NOMO-1 (cell line): ENCODE measurements at regions not wholly inside any gene's neighbourhood (a gene's known extent, or its start where the extent isn't known, plus 50 kb on each side); places are given as distances from the start of the nearest gene placed in this dataset.

Experiments used
- DNase-seq, 2 experiments: peaks; one replicate each; lab custom pipeline; 2025; ENCODE audit not compliant: unreplicated experiment in 2 of 2; lab: John Stamatoyannopoulos, UW

DNA sequence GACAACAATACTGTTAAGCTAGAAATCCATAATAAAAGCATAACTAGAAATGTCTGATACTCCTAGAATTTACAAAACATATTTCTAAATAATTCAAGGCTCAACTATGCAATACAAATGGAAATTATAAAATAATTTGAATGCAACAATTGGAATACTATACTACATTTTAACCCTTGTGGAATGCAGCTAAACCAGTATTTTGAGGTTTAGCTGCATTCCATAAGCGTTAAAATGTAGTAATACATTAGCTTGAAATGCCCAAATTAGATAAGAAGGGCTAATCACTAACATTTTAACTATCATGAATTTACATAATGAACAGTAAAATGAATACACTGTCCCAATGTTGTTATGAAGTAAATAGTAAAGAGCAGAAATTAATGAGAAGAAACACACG is 617.2 kb upstream of the CHORDC1 start:
- no peak for DNase-seq

DNA sequence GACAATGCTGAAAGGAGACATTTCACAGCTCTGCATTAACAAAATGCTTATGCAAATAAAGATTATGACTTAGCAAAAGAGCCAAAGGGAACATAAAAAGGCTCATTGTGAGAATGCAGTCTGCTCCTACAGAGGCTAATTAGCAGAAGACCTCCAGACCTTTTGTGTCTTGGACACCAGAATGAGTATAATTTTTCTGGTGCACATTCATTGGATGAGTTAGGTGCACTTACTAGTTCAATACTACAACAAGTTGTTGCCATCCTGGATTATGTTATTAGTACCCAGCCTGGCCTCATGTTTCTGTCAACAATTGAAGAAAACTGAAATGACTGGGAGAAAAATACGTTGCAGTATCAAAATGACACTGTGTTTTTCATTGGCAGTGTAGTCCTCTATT is 613.2 kb upstream of the CHORDC1 start:
- DNase-seq, result no peak

DNA sequence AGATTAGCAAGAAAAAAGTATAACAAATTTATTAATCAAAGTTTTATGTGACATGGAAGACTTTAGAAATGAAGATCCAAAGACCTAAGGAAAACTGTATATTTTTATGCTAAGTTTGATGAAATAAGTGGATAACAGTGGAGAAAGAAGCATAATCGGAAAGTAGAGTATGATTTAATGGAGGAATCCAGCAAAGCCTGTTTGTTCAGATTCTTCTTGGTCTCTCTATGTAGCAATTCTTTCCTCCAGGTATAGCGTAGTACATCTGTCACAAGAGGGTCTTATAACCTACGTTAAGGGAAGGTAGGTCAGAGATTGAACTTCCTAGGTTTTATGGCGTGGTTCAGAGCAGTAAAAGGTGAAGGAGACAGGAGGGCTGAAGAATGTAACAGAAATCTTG is 600.6 kb upstream of the CHORDC1 start:
- no peak for DNase-seq

GRCh38 chr11:90822996-90823395 is 600.1 kb upstream of the CHORDC1 start:
- no peak for DNase-seq

DNA sequence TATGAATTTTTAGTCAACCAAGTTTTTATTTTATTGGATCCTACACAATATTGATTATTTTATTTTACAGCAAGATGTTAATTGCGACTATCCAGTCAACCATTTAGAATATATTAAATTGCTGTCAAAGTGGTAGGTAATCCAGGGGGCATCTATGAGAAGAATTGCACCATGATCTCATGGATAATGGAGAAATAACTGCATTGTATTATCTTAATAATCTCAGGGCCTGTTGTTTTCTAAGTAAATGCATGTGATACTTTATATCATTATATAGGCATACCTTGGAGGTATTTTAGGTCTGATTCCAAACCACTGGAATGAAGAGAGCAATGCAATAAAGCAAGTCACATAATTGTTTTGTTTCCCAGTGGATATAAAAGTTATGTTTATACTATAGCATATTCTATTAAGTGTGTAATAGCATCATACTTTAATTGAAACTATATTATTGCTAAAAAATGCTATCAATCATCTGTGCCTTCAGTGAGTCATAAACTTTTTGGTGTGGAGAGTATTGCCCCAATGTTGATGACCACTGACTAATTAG is 595.4 kb upstream of the CHORDC1 start:
- DNase-seq, result no peak

DNA sequence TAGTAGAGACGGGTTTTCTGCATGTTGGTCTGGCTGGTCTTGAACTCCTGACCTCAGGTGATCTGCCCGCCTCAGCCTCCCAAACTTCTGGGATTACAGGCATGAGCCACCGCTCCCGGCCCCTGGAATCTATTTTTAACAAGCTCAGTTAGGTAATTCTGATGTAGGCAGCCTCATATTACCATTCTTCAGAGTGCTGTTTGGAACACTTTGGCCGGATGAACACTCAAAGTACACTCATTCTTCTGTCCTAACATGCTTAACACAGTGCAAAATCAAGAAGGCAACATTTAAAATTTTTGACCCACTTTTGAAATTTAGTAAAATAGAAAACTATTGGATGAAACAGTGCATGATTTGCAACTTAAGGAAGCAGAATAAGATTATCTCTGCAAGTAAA is 586.7 kb upstream of the CHORDC1 start:
- DNase-seq, result no peak

DNA sequence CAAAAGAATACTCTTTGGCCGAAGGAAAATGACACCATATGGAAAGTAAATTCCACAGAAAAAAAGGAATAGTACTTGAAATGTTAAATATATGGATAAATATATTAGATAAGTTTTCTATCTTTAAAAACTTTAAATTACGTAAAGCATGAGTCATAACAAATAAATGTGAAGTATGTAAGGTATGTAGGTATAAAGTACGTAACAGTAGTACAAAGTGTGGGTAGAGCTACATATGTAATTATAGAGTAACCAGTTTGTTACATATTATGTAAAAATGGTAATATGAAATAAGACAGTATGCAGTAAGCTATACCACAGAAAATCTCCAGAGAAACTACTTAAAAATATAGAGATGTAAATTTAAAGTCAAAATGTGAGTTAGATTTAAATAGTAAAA is 582.3 kb upstream of the CHORDC1 start:
- DNase-seq, result no peak

- DNase-seq, result no peak
These were observed 581.0 kb upstream of the CHORDC1 start for GRCh38 chr11:90803831-90804230.

DNA sequence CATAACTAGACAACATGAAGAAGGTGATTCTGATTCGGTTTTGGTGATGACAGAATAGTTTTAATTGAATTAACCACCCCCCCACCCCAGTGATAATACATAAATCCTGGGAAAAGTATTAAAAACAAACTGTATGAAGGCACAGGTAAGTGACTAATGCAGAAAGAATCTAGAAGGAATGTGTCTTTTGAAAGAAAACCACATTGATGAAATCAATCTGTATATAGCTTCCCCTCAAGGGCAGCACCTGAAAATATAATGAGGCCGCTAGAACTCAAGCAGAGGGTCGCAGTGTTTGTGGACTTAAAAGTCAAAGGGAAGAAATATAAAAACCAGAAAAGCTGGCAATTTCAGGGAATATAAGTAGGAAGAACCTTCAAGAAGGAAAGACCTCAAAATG is 580.5 kb upstream of the CHORDC1 start:
- DNase-seq, result no peak

GRCh38 chr11:90798769-90799168 is 575.9 kb upstream of the CHORDC1 start:
- DNase-seq, result no peak

DNA sequence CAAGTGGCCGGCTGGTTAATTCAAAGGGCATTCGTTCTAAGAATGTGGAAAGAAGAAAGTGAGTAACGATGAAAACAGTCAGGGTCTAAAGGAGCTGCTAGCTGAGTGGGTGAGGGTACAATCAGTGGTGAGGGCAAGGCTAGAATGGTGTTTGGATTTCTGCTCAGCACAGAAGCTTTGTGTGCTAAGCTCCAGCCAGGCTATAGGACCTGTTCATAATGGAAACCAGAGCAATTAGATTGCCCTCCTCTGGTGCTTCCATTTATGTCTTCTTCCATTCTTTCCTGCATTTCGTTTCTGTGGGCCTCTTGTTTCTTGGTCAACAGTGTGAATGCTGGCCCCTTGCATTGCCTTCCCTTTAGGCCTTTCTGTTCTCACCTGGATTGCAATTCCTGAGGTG is 572.9 kb upstream of the CHORDC1 start:
- DNase-seq, result no peak

DNA sequence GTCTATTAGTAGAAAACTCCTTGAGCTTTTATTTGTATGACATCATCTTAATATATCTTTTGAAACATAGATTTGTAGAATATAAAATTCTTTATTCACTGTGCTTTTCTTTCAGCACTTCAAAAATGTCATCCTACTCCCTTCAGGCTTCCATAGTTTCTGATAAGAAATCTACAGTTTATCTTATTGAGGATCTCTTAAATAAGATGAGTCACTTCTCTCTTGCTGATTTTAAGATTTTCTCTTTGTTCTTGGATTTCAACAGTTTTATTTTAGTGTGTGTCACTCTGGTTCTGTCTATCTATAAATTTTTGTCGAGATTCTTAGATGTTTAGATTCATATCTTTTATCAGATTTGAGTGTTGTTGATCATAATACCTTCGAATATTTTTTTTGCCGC is 566.1 kb upstream of the CHORDC1 start:
- DNase-seq, result no peak

GRCh38 chr11:90784241-90784814 is 561.5 kb upstream of the CHORDC1 start:
- DNase-seq, result no peak

DNA sequence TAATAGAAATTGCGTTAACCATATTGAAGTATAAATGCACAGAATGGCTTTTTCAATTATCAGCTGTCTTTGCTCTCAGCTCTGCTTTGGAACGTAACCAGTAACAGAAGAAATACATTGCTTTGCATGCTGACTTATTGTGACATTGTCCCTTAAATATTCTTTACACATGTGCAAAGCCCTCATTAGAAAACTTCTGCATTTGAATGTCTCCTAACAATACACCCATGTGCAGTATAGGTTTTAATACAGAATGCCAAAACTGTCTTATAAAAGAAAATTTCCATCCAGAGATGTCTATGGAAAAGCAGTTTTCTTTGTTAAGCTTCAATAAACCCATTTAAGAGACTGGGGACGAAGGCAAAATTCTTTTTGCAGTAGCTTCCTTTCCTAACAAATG is 560.3 kb upstream of the CHORDC1 start:
- DNase-seq, result no peak

- DNase-seq, result no peak
These were observed 556.2 kb upstream of the CHORDC1 start for GRCh38 chr11:90779098-90779497.

GRCh38 chr11:90775567-90776165 is 552.8 kb upstream of the CHORDC1 start:
- DNase-seq, result no peak

- no peak for DNase-seq
These were observed 552.1 kb upstream of the CHORDC1 start for GRCh38 chr11:90774727-90775566.

DNA sequence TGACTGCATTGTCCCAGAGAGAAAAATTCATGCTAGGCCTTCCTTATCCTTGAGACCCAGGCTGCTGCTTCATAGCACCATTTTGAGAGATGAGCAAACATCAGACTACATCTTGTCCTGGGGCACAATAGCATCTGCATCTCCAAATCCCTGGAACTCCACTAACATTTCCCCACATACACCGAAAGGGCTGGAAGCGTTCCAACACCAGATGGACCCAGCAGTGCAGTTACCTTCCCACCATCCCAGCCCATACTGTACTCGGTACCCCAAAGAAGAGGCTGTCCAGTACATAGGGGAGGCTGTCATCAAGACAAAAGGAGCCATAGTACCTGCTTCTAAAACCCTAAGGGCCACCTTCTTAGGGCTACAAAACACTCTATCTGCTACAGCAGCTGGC is 547.2 kb upstream of the CHORDC1 start:
- no peak for DNase-seq

DNA sequence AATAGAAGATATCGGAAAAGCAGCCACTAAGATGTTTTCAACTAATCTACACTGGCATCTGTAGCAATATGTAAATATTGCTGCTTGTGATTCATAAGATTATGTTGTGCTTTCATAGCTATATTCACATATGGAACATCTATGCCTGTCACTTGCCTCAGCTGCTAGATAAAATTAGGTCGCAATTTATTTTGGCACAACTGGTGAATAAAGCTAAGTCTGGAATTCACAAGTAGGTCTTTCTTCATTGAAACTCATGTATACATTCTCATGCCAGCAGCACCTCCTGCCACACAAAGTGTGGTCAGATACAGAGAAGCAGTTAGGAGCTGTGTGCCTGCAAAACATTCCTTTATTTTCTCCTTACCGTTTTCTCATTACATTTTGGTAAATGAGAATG is 543.3 kb upstream of the CHORDC1 start:
- DNase-seq, result no peak

DNA sequence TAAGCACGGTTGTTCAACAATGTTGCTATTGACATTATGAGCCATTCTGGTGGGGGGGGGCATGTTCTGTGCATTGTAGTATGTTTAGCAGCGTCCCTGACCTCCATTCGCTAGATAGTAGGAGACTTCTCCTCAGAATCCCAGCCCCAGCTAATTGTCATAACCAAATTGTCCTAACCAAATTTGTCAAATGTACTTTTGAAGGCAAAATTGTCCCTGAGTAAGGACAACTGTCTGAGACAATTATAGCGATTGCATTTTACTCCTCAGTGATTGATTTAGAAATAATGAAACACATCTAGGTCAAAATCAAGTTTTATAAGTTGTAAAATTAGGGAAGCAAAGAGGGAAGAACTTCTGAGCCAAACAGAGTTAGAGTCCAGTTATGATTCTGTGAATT is 541.8 kb upstream of the CHORDC1 start:
- DNase-seq, result no peak

- DNase-seq, result no peak
These were observed 535.1 kb upstream of the CHORDC1 start for GRCh38 chr11:90757849-90758494.
